Activated CD4-positive, alpha-beta memory T cell treated with anti-CD3 and anti-CD28 coated beads, Interleukin-2, amount 10 ng/mL, durations not matched to agents 7 days and 5 days (primary cell): ENCODE measurements at regions not wholly inside any gene's neighbourhood (a gene's known extent, or its start where the extent isn't known, plus 50 kb on each side); places are given as distances from the start of the nearest gene placed in this dataset.
"Not testable (repeated sequence)": the region's sequence is repeated elsewhere in the genome, so short reads cannot be mapped to it uniquely, and the experiment has no call there.

Experiments used
- CTCF ChIA-PET: fragments of 350-600 bp; sonication (Branson Sonifier 250); formaldehyde crosslinking; loops from one replicate; lab custom pipeline; 2021; ENCODE audit warnings: antibody characterized with exemption, inconsistent platforms; lab: Charles Lee
- POLR2A ChIA-PET: fragments of 350-600 bp; sonication (Branson Sonifier 250); formaldehyde crosslinking; loops from one replicate; lab custom pipeline; 2021; ENCODE audit warnings: antibody characterized with exemption; lab: Charles Lee
- DNase-seq: peaks from one replicate; pipeline ENCODE4 v3.0.0-alpha.2; 2020
- H3K27ac Mint-ChIP-seq: one replicate; pipeline ENCODE4 v1.8.0; 2021; ENCODE audit warnings: mild to moderate bottlenecking, mixed read lengths
- H3K27me3 Mint-ChIP-seq: one replicate; pipeline ENCODE4 v1.8.0; 2021; ENCODE audit warnings: mixed read lengths
- H3K36me3 Mint-ChIP-seq: one replicate; pipeline ENCODE4 v1.8.0; 2021; ENCODE audit warnings: low read depth, mixed read lengths
- H3K4me1 Mint-ChIP-seq: one replicate; pipeline ENCODE4 v1.8.0; 2021; ENCODE audit warnings: mixed read lengths
- H3K4me3 Mint-ChIP-seq: one replicate; pipeline ENCODE4 v1.8.0; 2021; ENCODE audit warnings: mild to moderate bottlenecking, mixed read lengths
- H3K9me3 Mint-ChIP-seq: one replicate; pipeline ENCODE4 v1.8.0; 2021; ENCODE audit warnings: mixed read lengths

- DNase-seq, result no peak
- CTCF ChIA-PET, result no interaction called here
- Mint-ChIP-seq H3K27me3 (no peaks in the 10 kb centered on the region), H3K36me3 (no peaks in the 10 kb centered on the region), H3K4me1 (no peaks in the 10 kb centered on the region), H3K27ac (no peak overlapping the region), H3K4me3 (no peak overlapping the region), H3K9me3 (peaks cover 12% of the 10 kb centered on the region)
- POLR2A ChIA-PET, result no interaction called here
Observed at GRCh38 chr2:3112553-3112952, 265.1 kb downstream of the EIPR1 start.

GRCh38 chr2:3112131-3112530, 265.5 kb downstream of the EIPR1 start:
- DNase-seq, result no peak
- CTCF ChIA-PET, result no interaction called here
- POLR2A ChIA-PET, result no interaction called here
- H3K4me1 Mint-ChIP-seq, result no peaks in the 10 kb centered on the region
- no peaks in the 10 kb centered on the region for H3K36me3 Mint-ChIP-seq
- H3K4me3 Mint-ChIP-seq, result no peak overlapping the region
- no peak overlapping the region for H3K27ac Mint-ChIP-seq
- peaks cover 12% of the 10 kb centered on the region for H3K9me3 Mint-ChIP-seq
- no peaks in the 10 kb centered on the region for H3K27me3 Mint-ChIP-seq

- H3K4me1 Mint-ChIP-seq, result no peaks in the 10 kb centered on the region
- H3K27ac Mint-ChIP-seq, result no peak overlapping the region
- ChIA-PET CTCF (interaction anchor here (0.5 kb wide), 1 partner anchor 55 kb away, joined by 3 read pairs; no protein-coding TSS in a partner anchor), POLR2A (no interaction called here)
- no peaks in the 10 kb centered on the region for H3K36me3 Mint-ChIP-seq
- peaks cover 12% of the 10 kb centered on the region for H3K9me3 Mint-ChIP-seq
- no peaks in the 10 kb centered on the region for H3K27me3 Mint-ChIP-seq
- no peak overlapping the region for H3K4me3 Mint-ChIP-seq
- DNase-seq, result no peak
Observed at GRCh38 chr2:3110994-3111666, 266.5 kb downstream of the EIPR1 start.

- H3K27ac Mint-ChIP-seq, result no peak overlapping the region
- no peak for DNase-seq
- peaks cover 12% of the 10 kb centered on the region for H3K9me3 Mint-ChIP-seq
- no peaks in the 10 kb centered on the region for H3K36me3 Mint-ChIP-seq
- H3K4me1 Mint-ChIP-seq, result no peaks in the 10 kb centered on the region
- H3K27me3 Mint-ChIP-seq, result no peaks in the 10 kb centered on the region
- H3K4me3 Mint-ChIP-seq, result no peak overlapping the region
- ChIA-PET CTCF (interaction anchor here (0.5 kb wide), 1 partner anchor 55 kb away, joined by 3 read pairs; no protein-coding TSS in a partner anchor), POLR2A (no interaction called here)
Observed at GRCh38 chr2:3110555-3110954, 267.1 kb downstream of the EIPR1 start.

- Mint-ChIP-seq H3K4me1 (no peaks in the 10 kb centered on the region), H3K4me3 (no peak overlapping the region), H3K27ac (no peak overlapping the region), H3K27me3 (no peaks in the 10 kb centered on the region), H3K36me3 (no peaks in the 10 kb centered on the region), H3K9me3 (peaks cover 12% of the 10 kb centered on the region)
- POLR2A ChIA-PET, result no interaction called here
- CTCF ChIA-PET, result no interaction called here
- DNase-seq, result peak; percentile 12
Observed at GRCh38 chr2:3108710-3109702, 268.6 kb downstream of the EIPR1 start.

- Mint-ChIP-seq H3K4me3 (no peak overlapping the region), H3K27ac (no peak overlapping the region), H3K9me3 (peaks cover 12% of the 10 kb centered on the region), H3K36me3 (no peaks in the 10 kb centered on the region), H3K4me1 (no peaks in the 10 kb centered on the region), H3K27me3 (peaks cover 4% of the 10 kb centered on the region)
- DNase-seq, result peak; percentile 12
- ChIA-PET CTCF (no interaction called here), POLR2A (no interaction called here)
Observed at GRCh38 chr2:3108105-3108504, 269.5 kb downstream of the EIPR1 start.

- Mint-ChIP-seq H3K36me3 (no peaks in the 10 kb centered on the region), H3K4me3 (no peak overlapping the region), H3K27ac (no peak overlapping the region), H3K4me1 (no peaks in the 10 kb centered on the region), H3K27me3 (peaks cover 9% of the 10 kb centered on the region), H3K9me3 (peaks cover 12% of the 10 kb centered on the region)
- DNase-seq, result no peak
- POLR2A ChIA-PET, result no interaction called here
- CTCF ChIA-PET, result no interaction called here
Observed at GRCh38 chr2:3107567-3107966, 270.1 kb downstream of the EIPR1 start.

- Mint-ChIP-seq H3K9me3 (peaks cover 12% of the 10 kb centered on the region), H3K36me3 (no peaks in the 10 kb centered on the region), H3K4me1 (no peaks in the 10 kb centered on the region), H3K27me3 (peaks cover 9% of the 10 kb centered on the region), H3K27ac (no peak overlapping the region), H3K4me3 (no peak overlapping the region)
- ChIA-PET POLR2A (no interaction called here), CTCF (no interaction called here)
- no peak for DNase-seq
Observed at GRCh38 chr2:3105814-3106569, 271.6 kb downstream of the EIPR1 start.

- H3K27ac Mint-ChIP-seq, POLR2A ChIA-PET, H3K36me3 Mint-ChIP-seq, CTCF ChIA-PET, H3K4me1 Mint-ChIP-seq, H3K9me3 Mint-ChIP-seq, H3K4me3 Mint-ChIP-seq, H3K27me3 Mint-ChIP-seq, DNase-seq: not testable (repeated sequence)
Observed at GRCh38 chr2:3104958-3105813, 272.4 kb downstream of the EIPR1 start.

GRCh38 chr2:3104261-3104660, 273.4 kb downstream of the EIPR1 start:
- Mint-ChIP-seq H3K36me3 (no peaks in the 10 kb centered on the region), H3K4me3 (no peak overlapping the region), H3K4me1 (no peaks in the 10 kb centered on the region), H3K27ac (no peak overlapping the region), H3K27me3 (peaks cover 9% of the 10 kb centered on the region), H3K9me3 (no peaks in the 10 kb centered on the region)
- ChIA-PET CTCF (no interaction called here), POLR2A (no interaction called here)
- DNase-seq, result no peak

GRCh38 chr2:3102922-3103569, 274.6 kb downstream of the EIPR1 start:
- ChIA-PET CTCF (interaction anchor here (1.2 kb wide), 1 partner anchor 15 kb away, joined by 3 read pairs; no protein-coding TSS in a partner anchor), POLR2A (no interaction called here)
- H3K4me1 Mint-ChIP-seq, result no peaks in the 10 kb centered on the region

More at GRCh38 chr2:3102922-3103569, 274.6 kb downstream of the EIPR1 start:
- no peak for DNase-seq
- Mint-ChIP-seq H3K36me3 (no peaks in the 10 kb centered on the region), H3K9me3 (no peaks in the 10 kb centered on the region), H3K27ac (no peak overlapping the region), H3K27me3 (peaks cover 9% of the 10 kb centered on the region), H3K4me3 (no peak overlapping the region)
